ENCODE measurements at regions not wholly inside any gene's neighbourhood (a gene's known extent, or its start where the extent isn't known, plus 50 kb on each side); places are given as distances from the start of the nearest gene placed in this dataset.

- no peak for DNase-seq (ENCODE audit: low read depth)
- no peak for TF ChIP-seq CTCF (conservative IDR thresholded peaks at IDR 0.05; ENCODE audit: low read depth, low read length)
- no peak overlapping the region for H3K4me3 ChIP-seq (ENCODE audit: low read length)
These were observed 98.1 kb upstream of the PIEZO2 start for GRCh38 chr18:11247381-11247970.

- DNase-seq (ENCODE audit: low read depth), result no peak
- no peak overlapping the region for H3K4me3 ChIP-seq (ENCODE audit: low read length)
- TF ChIP-seq CTCF (conservative IDR thresholded peaks at IDR 0.05; ENCODE audit: low read depth, low read length), result no peak
These were observed 97.3 kb upstream of the PIEZO2 start for GRCh38 chr18:11246495-11247300.

- no peak for DNase-seq (ENCODE audit: low read depth)
- H3K4me3 ChIP-seq (ENCODE audit: low read length), result no peak overlapping the region
- no peak for TF ChIP-seq CTCF (conservative IDR thresholded peaks at IDR 0.05; ENCODE audit: low read depth, low read length)
These were observed 96.5 kb upstream of the PIEZO2 start for GRCh38 chr18:11245879-11246278.

GRCh38 chr18:11237484-11237883 is 88.1 kb upstream of the PIEZO2 start:
- no peak for DNase-seq (ENCODE audit: low read depth)
- TF ChIP-seq CTCF (conservative IDR thresholded peaks at IDR 0.05; ENCODE audit: low read depth, low read length), result no peak
- H3K4me3 ChIP-seq (ENCODE audit: low read length), result no peak overlapping the region

- no peak for TF ChIP-seq CTCF (conservative IDR thresholded peaks at IDR 0.05; ENCODE audit: low read depth, low read length)
- DNase-seq (ENCODE audit: low read depth), result no peak
- no peak overlapping the region for H3K4me3 ChIP-seq (ENCODE audit: low read length)
These were observed 87.7 kb upstream of the PIEZO2 start for GRCh38 chr18:11237066-11237465.

GRCh38 chr18:11224153-11224552 is 74.8 kb upstream of the PIEZO2 start:
- H3K4me3 ChIP-seq (ENCODE audit: low read length), result no peak overlapping the region
- DNase-seq (ENCODE audit: low read depth), result no peak
- no peak for TF ChIP-seq CTCF (conservative IDR thresholded peaks at IDR 0.05; ENCODE audit: low read depth, low read length)

- TF ChIP-seq CTCF (conservative IDR thresholded peaks at IDR 0.05; ENCODE audit: low read depth, low read length), result no peak
- H3K4me3 ChIP-seq (ENCODE audit: low read length), result no peak overlapping the region
- DNase-seq (ENCODE audit: low read depth), result no peak
These were observed 70.2 kb upstream of the PIEZO2 start for GRCh38 chr18:11219571-11219970.

All from retinal pigment epithelial cell (primary cell).